Adrenal gland (tissue), 5 donors: ENCODE measurements at regions not wholly inside any gene's neighbourhood (a gene's known extent, or its start where the extent isn't known, plus 50 kb on each side); places are given as distances from the start of the nearest gene placed in this dataset.

Experiments
- CTCF ChIP-seq, 6 experiments: fragments of 450-650 bp in 4 of 6; fragments of 200-600 bp in 2 of 6; sonication (generic) in 1 of 6; IDR thresholded peaks; 1 replicate in 5 of 6; 2 replicates in 1 of 6; pipeline versions ENCODE4 v1.5.1 to v1.8.0; 2016 to 2021; ENCODE audit warnings: antibody characterized with exemption in 6 of 6, mild to moderate bottlenecking in 2 of 6, moderate library complexity in 1 of 6
- POLR2A ChIP-seq, 2 donors: fragments of 450-650 bp; IDR thresholded peaks; one replicate each; pipeline ENCODE4 v1.6.1; 2017; ENCODE audit warnings: antibody characterized with exemption in 2 of 2, mild to moderate bottlenecking in 2 of 2, moderate library complexity in 1 of 2
- donor health status: DM: no; HTN: no; CAD: no.

GRCh38 chrX:98459669-98460068 is 1576.0 kb downstream of the RPA4 start:
- TF ChIP-seq POLR2A (IDR thresholded peaks at IDR 0.05) = no peak
- TF ChIP-seq CTCF (IDR thresholded peaks at IDR 0.05) = no peak
